ENCODE measurements at regions not wholly inside any gene's neighbourhood (a gene's known extent, or its start where the extent isn't known, plus 50 kb on each side); places are given as distances from the start of the nearest gene placed in this dataset.
"Not testable (repeated sequence)": the region's sequence is repeated elsewhere in the genome, so short reads cannot be mapped to it uniquely, and the experiment has no call there.

GRCh38 chr1:30008998-30009657 lies 714.3 kb downstream of the MATN1 start:
- no peak for DNase-seq

- DNase-seq, result no peak
Observed at GRCh38 chr1:30008372-30008997, 714.9 kb downstream of the MATN1 start.

GRCh38 chr1:30005972-30006619 lies 717.3 kb downstream of the MATN1 start:
- no peak for DNase-seq

DNA sequence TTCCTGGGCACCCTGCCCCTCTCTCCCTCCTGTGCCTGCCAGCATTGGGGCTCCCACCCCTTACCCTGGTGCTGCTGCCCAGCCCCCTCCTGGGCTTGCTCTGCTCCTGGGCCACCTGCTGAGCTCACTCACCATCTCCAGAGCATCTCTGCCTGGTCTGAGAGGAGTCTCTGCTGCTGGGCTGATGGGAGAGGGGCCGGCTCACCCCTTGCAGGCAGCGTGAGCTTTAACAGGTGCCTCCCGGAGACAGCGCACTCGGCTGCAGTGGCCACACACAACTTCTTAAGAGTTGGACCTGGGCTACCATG lies 721.7 kb downstream of the MATN1 start:
- no peak for DNase-seq

DNA sequence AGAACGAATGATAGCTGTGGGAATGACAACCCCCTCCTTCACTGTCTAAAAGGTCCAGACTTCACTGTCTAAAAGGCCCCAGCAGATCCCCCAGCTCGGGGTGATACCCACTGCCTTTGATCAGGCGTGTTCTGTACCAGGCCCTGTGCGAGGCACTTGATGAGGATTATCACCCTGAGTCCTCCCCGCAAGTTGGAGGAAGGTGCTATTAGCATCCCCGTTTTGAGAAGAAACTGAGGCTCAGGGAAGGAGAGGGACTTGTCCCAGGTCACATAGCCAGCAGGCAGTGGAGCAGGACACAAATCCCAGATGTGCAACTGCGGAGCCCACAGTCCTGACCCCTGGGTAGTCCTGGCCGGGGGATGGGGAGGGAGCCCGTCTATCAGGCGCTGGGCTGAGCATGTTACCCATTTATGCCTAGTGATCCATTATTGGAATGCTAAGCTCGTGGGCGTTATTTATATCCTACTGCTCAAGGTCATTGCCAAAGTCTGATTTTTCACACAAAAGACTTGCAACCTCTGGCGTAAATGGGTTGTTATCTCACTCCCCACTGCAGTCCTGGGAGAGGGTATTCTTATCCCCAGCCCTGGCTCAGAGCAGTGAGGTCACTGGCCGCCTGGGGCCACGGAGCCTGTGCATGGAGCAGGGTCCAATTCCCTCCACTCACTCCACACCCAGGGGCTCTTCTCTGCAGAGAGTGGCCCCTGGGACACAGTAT lies 722.2 kb downstream of the MATN1 start:
- DNase-seq, result no peak

GRCh38 chr1:30000266-30000665 lies 723.1 kb downstream of the MATN1 start:
- DNase-seq, result no peak

GRCh38 chr1:29999595-29999994 lies 723.8 kb downstream of the MATN1 start:
- DNase-seq, result no peak

- DNase-seq, result no peak
Observed at GRCh38 chr1:29998686-29999085, 724.7 kb downstream of the MATN1 start.

- not testable (repeated sequence) for DNase-seq
Observed at GRCh38 chr1:29997818-29998217, 725.6 kb downstream of the MATN1 start.

DNA sequence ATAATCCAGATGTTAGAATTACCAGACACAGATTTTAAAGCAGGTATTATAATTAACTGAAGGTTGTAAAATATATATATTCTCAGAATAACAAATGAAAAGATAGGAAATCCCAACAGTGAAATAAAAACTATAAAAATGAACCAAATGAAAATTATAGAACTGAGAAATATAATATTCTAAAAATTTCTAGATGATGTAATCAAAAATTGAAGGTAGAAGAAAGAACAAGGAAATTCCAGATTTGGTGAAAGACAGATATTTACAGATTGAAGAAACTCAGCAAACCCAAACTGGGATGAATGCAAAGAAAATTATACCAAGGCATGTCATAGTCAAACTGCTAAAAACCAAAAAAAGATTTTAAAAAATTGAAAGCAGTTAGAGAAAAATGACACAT lies 729.4 kb downstream of the MATN1 start:
- DNase-seq, result no peak

- DNase-seq, result no peak
Observed at GRCh38 chr1:29991815-29992214, 731.6 kb downstream of the MATN1 start.

DNA sequence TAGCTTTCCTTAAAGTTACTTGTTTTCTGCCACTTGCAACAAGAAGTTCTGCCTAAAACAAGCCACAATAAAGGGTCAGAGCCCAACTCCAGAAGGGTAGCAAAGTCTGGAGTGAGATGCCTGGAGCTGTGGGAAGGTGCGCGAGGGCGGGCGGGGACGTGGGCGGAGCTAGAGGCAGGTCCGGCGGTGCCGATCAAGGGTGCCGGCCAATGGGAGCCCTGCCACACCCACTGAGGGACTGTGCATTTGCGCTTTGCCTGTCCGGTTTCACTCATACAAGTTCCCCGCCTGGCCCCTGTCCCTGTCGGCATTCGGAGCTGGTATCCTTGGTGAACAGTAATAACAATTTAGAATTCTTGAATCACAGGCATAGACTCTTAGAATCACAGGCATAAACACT lies 732.4 kb downstream of the MATN1 start:
- DNase-seq, result no peak

GRCh38 chr1:29990304-29990703 lies 733.1 kb downstream of the MATN1 start:
- no peak for DNase-seq

GRCh38 chr1:29986986-29987385 lies 736.4 kb downstream of the MATN1 start:
- no peak for DNase-seq

GRCh38 chr1:29985606-29985945 lies 737.8 kb downstream of the MATN1 start:
- no peak for DNase-seq

DNA sequence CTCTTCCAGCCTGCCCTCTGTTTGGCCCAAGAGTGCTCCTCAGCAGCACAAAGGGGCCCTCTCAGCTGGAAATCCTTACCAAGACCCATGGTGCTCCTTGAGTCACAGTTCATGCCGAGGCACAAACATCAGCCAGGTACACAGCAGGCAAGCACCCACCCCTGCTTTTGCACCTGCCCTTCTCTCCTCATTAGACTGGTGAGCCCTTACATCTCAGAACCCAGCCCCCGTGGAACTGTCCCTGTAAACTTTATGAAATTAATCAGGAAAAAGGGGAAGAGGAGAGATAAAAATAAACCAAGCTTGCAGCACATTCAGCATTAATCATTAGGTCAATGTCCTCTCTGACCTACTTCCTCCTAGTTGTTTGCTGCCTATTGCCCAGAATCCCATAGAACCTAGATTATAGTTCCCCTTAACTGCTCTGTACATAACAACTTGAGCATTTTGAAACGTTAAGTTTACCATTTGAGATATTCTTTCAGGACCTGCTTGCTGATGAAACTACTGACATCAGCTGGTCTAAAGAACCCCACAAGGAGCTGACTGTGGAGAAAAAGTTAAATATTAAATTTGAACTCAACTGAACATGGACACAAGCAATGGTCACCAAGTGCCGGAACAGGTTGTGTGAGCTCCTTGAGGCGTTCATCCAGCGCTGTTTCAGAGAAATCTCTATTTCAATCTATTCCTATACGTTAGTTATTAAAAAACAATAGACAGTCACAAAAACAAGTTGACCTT lies 738.4 kb downstream of the MATN1 start:
- DNase-seq, result no peak

DNA sequence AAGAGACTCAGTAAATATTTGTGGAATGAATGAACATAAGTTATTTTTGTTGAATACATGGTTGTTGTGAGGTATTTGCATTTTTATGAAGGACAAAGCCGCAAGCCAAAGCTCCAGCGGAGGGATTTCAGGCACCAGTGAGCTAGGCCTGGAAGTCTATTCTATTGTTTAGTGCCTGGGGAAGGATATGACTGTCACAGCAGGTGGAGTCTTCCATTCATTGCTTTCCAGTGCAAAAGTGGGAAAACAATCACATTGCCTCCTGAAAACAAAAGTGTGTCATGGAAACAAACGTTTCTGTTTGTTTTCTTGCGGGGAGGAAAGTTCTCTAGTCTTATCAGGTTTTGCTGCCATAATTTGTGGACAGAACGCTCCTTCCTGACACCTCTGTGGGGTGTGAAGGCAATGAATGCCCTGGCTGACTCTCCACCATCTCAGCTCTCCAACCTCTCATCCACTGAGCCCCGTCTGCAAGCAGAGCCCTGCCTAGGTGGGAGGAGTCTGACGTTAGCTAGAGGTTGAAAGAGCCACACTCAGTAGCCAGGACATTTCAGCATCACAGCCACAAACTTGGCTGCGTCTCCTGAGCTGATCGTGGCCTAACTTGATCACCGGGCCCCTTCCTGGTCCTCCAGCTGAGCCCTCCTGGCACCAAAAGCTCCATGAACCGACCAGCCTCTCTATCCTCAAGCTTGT lies 739.1 kb downstream of the MATN1 start:
- no peak for DNase-seq

DNA sequence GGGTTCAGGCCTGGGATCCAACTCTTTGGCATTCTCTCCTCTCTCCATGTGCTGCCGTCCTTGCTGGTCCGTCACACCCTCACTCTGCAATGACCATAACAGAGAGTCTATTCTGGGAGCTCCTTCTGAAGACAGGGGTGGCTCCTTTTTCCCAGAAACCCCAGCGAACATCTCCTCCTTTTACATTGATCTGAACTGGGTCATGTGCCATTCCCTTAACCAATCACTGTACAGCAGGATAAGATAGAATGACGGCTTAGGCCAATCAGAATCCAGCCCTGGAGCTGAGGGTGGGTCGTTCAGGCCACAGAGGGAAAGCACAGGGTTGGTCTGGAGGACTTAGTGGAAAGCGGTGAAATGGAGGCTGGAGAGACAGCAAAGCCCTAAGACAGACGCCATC lies 740.1 kb downstream of the MATN1 start:
- DNase-seq, result no peak

GRCh38 chr1:29981586-29982239 lies 741.7 kb downstream of the MATN1 start:
- DNase-seq, result no peak

DNA sequence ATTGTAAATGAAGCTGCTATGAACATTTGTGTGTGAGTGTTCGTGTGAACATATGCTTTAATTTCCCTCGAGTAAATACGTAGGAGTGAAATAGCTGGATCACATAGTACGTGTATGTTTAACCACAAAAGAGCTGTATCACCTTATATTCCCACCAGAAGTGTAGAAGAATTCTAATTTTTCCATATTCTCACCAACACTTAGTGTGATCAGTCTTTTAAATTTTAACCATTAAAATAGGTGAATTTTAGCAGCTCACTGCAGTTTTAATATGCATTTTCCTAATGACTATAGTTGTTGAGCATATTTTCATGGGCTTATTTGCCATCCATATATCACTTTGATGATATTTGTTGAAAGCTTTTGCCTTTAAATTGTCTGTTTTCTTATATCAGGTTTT lies 741.2 kb downstream of the PTPRU start:
- DNase-seq, result no peak

DNA sequence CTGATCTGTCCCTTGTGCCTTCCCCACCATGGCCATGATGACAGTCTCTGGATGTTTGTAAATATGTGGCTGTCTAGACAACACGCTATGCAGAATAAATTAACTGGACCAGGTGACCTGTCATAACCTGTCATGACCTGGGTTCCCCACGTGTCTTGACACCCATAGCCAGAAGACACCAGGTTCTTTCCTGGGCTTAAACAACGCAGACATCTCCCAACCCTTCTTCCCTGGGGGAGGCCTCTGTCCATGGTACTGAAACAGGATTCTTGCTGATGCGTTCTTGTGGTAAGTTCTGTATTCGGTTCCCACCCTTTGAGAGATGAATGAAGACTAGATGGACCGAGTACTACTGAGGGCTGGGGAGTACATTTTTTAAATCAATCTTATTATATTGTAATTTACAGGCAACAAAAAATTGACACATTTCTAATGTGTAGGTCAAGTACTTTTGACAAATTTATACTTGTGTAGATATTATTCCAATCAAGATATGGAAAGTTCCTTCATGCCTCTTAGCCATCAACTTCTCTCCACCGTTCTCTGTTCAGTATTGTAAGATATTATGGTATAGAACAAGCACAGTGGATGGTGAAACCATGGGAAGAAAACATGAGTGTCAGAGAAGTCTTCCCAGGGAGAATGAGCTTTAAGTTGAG lies 738.8 kb downstream of the PTPRU start:
- no peak for DNase-seq

DNA sequence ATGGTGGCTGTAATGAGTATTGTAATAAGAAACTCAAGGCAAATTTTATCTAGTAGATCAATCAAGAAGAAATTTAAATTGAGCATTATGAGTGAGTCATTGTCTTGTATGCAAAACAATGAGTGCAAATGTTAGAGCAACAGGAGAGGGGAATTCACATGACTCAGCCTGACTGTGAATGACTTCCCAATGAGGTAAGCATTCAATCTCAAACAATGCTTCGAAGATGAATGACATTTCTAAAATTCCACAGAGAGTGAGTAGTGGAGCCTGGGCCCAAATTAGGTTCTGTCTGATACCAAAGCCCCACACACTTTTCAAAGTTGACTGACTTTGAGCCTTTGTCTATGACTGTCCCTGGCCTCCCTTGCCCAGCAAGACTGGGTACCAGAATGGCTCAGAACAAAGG lies 738.0 kb downstream of the PTPRU start:
- DNase-seq, result no peak
